GM21737 (cell line): ENCODE measurements at regions not wholly inside any gene's neighbourhood (a gene's known extent, or its start where the extent isn't known, plus 50 kb on each side); places are given as distances from the start of the nearest gene placed in this dataset.

Experiments
- ATAC-seq: cut with Tn5 transposase; IDR thresholded peaks from one replicate; pipeline ENCODE4 v1.9.1; 2021; ENCODE audit warnings: mild to moderate bottlenecking, moderate library complexity; ENCODE audit not compliant: unreplicated experiment

DNA sequence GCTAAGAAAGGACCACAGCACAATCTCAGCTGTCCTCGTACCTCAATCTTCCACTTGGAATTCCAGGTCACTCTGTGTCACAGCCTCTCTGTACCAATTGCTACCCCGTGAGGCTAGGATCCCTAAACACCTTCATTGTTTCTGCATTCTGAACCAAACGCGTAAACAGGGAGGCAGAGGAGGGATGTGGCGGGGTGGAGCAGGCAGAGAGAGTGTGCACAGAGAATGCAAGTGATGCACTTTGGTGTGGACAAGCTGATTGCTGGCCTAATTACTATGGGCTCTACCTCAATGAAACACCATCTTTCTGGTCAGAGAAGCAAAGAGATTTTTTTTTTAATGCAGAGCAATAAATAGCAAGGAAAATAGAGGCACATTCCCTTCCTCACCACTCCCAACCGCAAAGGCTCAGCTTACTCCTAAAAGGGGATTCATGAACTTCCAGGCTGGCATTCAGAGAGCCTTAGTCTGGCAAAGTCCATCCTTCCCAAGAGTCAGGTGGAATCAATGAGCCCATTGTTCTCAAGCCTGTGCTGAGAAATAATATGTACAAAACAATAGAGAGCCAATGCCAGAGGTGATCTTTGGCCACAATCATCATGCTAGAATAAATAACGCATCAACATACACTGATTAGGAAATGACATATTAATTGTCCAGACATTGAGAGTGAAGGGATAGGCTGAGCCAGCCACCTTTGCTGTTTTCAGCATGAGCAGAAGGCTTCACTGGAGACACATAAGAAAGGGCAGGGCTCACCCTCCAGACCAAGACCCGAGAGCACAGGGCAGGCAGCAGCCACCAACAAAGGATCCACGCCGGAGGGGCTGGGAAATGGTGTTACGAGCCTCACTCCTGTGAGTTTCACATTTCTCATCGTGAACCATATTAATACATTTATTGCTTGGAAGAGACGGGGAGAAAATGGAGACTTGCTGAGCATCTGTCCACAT lies 278.8 kb downstream of the ENC1 start:
- no peak for ATAC-seq

DNA sequence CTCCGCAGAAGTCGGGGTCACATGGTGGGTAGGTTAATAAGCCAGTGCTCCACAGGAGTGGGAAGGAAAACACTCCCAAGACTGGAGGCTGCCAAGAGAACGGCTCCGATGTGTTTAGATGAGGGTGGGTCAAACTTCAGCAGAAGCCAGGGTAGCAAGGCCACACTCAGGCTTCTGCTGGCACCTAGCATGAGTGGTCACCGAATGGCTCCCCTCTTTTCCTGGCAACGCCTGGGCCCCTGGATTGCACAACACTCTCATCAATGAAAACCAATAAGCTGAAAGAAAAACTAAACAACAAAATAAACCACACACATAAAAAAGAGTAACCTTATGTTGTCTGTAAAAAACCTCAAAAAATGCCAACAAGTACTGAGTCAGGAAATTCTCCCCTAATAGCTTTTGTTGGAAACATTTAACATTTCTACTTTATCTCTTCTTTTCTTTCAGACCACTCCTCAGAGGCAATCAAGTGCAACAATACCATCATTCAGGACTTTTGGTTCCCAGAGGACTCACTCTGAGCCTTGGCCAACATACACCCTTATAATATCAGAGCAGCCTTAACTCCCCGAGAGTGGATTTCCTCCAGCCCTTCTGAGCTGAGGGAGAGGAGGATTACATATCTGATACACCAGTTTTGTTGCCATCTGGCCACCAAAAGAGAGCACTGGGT lies 279.9 kb downstream of the ENC1 start:
- ATAC-seq = no peak

DNA sequence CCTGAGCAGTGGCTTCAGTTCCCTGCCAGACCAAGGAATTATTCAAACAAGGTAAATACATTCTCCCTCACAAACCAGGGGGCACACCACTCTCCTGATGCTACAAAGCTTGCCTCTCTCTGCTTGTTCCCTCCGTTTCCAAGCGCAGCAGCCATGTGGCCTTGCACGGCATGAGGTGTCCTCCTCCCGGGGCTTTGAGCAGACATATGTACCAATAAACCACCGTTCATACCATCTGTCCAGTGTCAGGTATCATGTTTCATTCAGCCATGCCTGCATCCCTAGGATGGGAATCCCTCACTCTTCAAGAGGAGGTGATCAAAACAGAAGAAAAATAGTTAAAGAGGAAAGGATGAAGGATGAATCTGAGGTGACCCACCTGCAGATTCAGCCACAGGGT lies 282.7 kb downstream of the ENC1 start:
- ATAC-seq = no peak

DNA sequence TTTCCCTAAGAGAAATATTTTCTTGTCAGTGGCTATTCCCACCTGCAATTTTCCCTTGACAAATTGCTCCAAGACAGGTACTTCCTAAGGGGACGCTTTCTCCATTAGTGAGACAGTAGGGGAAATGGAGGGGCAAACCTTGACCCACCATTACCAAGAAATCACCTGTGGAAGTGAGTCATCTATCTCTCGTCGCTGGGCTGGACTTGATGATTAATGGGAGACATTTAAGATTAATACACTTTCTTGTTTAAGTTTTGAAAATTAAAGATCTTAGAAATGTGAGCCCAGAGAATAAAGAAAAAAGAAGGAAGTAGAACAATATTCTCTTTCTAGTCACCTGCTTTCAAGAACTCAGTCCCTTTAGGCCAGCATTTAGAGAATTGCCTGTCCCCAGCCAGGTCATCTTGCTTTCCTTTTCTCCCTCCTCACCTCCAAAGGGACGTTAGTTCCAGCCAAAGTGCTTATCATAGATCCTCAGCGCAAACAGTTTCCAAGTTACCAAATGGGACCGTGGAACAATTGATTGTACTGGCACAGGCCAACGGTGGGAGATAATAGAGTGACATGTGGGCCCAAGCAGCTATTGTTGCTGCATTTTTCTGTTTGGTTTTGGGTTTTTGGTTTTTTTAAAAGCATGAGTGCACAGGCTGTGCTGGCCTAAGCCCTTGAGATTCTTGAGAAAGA lies 284.4 kb downstream of the ENC1 start:
- ATAC-seq = no peak

DNA sequence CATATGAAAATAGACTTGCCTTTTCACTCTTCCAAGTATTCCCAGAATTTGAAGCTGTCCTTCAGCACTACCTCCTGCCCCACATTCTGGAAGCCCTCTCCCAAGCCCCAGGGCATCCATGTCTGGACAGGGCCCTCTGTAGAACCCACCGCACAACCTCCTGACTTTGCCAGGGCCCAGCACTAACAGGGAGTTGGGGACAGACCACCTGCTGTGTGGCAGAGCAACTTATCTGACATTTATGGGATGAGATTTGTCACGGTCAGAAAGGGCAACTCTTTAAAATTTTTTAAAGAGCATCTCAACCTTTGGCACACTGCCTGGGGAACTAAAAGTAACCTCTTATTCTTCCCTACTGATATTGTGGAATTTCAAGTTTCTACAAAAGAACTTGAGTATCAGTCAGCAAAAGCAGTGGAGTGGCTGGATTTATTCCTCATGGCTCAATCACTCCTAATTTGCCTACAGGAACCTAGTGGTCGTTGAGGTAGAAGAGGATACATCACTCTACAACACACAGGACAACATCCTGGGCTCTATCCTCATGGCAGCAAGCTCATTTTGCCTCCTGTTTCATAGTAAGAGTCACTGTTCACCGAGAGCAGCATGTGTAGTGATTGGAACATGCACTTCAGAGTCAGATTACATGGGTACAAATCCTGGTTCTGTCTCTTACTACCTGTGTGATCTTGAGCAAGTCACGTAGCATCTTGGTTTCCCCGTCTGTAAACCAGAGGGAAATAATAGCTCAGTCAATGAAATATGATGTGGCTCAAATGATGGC lies 285.3 kb downstream of the ENC1 start:
- ATAC-seq = no peak

DNA sequence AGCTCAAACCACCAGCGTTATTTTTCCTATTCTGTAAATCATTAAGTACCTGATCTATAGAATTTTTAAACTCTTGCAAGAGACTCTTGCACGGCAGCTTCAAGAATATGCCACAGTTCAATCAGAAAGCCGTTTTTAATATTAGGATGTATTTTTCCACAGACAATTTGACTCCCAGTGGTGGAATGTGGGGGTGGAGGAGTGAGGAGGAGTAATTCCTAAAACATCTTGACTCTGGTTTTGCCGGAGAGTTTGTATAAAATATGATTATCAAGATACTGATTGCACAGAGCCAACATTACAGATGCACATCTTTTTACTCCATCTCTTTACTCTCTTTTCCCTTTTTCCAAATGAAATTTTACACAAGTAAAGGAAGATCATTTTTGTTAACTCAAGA lies 288.3 kb downstream of the ENC1 start:
- no peak for ATAC-seq

DNA sequence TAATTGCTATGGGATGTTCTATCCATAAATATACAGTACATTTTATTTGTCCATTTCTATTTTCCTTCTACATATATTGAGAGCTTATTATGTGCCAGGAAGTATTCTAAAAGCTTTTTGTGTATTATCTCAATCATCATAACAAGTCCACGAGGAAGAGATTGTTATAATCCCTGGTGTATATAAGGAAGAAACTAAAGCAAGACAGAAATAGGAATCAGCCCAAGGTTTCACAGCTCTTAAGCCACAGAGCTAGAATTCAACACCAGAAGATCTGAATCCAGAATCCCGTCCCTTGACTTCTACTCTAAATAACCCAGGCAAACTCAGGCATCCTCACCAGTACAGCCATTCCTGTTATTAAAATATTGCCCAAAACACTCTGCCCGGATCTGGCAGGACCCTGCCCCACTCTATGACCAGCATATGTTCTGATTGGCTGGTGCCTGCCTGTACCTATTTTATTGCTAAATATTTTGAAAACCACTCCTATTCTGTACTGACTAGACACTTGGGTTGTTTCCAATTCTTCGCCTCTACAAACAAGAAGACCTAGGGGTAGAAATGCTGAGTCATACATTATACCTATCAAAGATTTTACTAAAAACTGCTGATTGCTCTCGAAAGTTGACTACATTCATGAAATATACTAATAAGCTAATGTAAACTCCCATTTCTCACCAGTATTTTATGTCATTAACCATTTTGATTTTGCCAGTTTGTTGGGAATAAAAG lies 297.4 kb downstream of the ENC1 start:
- no peak for ATAC-seq

DNA sequence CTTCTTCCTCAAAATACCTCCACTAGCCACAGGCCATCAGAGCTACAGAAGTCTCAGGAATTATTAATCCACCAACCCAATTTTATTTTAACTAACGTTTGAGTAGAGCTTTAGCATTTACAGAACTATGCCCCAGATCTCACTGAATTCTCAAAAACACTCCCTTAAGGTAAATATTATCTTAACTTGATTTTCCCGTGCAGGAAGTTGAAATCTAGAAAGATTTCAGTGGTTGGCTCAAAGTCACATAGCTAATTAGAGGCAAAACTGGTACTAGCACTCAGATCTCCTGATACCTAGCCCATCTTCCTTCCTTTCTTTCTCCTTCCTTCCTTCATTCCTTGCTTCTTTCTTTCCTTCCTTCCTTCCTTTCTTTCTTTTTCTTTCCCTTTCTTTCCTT lies 298.3 kb downstream of the ENC1 start:
- ATAC-seq = no peak

DNA sequence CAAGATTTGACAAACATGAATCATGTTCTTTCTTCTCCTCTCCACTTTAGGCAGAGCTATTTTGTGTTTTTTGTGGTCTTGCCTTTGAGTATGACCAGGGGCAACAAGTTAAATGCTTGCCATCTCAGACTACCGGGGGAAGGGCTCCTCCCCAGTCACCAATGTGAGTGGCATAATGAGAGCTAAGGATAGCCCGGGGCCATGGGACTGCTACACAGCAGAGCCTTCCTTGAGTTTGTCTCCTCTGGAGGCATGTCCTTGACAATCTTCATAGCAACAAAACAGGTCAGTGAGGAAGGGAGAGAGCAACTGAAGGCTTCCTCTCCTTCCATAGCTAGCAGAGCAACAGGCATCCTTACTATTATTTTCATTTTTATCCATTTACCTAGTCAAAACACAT lies 299.3 kb downstream of the ENC1 start:
- ATAC-seq = no peak

DNA sequence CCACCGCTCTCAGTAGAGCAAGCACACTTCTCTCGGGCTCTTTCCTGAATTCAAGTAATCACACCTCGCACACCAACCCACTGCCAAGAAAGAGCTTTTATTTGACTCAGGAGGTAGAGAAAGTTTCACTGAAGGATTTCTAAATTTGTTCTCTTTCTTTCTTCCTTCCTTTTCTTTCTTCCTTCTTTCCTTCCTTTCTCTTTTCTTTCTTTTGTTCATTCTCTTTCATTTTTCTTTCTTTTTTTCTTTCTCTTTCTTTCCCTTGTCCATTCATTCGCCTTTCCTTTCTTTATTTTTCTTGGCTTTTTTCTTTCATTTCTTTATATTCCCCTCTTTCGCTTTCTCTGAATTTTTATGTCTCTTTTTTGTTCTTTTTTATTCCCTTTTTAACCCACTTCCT lies 300.1 kb downstream of the ENC1 start:
- no peak for ATAC-seq

DNA sequence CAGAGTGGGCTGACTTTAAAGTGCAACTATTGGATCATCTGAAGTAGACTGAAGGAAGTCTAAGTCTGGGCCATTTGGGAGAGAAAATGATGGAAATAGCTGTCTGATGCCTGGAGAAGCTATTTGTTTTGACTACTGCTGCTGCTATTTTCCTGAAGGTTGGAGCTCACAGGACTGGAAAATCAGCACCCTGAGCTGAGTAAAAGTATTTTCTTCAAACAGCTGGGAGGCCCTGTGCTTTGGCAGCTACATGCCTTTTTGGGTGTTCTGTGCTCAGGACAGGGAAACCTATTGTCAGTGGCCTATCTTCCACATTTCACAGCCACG lies 302.6 kb downstream of the ENC1 start:
- ATAC-seq = no peak

DNA sequence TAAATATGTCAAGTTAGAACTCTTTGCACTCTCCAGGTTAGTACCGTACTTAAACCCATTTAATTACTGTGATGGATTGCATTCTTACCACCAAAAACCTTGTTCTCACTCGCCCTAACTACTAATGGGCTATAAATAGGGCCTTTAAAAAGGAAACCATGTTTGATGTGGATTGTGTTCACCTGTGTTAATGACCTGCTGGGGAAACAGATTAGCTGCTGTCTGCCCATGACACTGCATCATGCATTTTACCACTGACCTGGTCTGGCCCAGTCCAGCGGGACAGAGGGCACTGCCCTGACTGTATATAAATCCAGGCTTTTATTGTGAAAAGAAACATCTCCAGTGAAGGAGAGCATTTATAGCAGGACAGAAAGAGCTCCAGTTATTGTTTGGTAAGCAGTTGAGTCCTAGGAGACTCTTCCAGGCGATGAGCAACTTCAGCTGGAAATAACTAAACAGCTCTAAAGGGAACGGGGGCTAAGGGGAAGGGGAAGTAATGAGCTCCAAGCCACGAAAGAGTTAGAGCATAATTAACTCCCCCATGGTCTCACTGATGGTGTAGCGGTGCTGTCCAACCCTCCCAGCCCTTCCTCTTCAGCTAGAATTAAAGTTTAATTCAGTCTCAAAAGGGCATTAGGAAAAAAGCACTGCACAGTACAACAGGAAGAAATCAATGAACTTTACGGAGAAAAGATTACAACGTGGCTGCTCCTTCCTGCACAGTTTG lies 303.1 kb downstream of the ENC1 start:
- no peak for ATAC-seq

DNA sequence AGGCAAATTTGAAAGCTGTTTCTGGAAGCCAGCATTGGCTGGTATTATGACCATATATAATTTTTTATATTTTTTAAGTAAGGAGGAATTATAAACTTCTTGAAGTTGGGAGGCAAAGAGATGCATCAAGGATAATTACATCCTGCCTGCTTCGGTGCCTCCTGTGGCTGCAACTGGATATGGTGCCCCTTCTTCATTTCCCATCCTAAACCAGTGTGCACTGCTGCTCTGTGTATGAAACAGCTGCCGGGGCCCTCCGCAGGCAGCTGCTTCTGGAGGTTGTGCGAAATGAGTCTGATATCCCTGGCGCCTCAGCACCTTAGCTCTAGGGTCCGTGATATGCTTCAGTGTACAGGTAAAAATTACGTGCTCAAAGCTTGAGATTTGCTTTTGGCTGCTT lies 304.2 kb downstream of the ENC1 start:
- ATAC-seq = no peak

DNA sequence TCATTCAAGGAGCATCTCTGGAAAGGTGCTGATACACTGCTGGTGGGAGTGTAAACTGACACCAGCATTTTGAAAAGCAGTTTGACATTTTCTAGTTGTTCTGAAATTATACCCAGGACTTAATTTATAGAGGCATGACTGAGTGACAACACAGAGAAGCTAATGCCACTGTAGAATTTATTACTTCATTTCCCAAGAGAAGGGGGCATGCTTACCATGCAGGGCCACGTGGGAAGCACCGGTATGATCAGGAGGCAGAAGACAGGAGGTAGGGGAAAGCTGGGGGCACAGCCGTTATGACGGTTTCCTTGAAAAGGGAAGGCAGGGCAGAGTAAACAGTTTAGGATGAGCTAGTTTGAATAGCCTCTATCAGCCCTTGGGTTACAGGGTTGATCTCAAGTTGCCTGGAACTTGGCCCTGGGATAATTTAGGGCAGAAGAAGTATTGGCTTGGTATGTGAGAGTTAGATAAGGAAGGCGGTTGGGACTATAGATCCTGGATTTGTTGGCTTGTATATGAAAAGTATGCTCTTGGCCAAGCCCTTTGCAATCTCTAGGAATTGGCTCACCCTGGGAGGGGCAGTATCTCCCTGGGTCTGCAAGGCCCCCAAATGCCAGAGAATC lies 305.7 kb downstream of the ENC1 start:
- ATAC-seq = no peak

DNA sequence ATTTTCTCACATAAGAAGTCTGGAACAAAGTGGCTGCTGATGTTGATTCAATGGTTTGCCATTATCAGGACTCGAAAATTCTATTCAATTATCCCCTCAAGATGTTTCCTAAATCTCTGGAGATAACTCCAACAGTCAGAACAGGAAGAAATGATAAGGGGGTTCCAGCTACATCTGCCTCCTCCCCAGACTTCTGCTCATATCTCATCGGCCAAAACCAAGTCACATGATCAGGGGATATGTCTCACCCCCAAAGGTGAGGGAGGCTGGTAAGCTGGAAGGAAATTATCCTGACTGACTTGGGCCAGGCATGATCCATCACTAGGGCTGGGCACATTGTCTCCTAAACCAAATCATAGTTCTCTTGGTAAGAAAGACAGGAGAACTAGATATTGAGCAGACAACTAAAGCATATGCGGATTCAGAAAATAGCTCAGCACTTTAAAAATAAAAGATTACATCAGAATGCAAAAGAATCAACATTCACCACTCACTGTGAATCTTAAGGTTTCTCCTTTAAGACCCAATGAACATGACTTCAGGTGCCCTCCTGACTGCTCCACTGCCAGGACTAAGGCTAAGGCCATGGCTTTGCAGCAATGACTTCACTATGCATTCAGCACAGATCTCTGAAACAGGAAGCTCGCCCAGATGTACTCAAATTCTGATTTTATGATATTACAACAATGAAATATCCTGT lies 306.3 kb downstream of the ENC1 start:
- ATAC-seq = no peak

DNA sequence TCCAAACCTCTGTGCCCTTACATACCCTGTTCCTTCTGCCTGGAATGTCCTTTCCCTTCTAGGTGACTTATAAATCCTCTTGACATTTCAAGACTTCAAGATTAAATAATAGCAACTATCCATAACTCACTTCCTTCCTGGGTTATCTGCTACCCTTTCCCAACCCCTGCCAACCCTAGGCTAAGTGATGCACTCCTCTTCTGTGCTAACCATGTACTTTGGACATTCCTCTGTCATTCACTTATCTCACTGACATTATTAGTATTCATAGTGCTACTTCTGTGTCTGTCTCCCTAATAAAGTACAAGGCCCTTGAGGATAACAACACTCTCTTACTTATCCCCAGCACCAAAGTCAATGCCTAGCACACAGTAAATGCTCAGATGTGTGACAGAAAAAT lies 307.1 kb downstream of the ENC1 start:
- no peak for ATAC-seq

DNA sequence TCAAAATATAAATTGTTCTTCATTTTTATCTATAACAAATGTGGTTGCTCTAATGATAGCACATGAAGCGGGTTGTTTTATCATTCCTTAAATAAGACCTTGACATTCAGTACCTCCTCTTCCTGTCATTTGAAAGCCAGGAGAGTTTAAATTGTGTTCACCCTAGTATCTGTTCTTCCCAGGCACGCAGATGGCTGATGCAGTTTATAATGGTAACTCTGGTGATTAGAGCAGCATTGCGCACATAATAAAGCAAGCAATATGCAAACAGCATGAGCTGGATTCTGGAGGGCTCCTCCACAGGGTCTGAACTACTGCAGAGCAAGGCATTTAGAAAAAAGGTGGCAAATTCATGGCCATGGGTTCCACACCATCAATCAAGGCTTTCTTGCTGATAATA lies 307.8 kb downstream of the ENC1 start:
- no peak for ATAC-seq

DNA sequence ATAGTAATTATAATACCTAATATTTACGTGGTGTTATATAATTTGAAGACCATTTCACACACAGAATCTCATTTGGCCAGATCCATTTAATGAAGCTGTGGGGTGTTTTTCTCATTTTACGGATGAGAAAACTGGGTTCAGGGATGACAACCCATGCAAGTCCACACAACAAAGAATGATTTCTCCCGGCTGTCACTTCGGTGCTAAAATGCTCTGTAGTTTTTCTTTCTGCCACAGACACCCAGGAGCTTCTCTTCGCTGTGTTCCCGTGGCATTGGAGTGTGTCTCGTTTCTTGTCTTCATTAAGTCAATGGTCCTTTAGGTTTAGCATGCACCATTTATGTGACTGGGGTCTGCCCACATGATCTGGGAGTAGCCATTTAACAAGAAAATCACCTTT lies 308.5 kb downstream of the ENC1 start:
- no peak for ATAC-seq

DNA sequence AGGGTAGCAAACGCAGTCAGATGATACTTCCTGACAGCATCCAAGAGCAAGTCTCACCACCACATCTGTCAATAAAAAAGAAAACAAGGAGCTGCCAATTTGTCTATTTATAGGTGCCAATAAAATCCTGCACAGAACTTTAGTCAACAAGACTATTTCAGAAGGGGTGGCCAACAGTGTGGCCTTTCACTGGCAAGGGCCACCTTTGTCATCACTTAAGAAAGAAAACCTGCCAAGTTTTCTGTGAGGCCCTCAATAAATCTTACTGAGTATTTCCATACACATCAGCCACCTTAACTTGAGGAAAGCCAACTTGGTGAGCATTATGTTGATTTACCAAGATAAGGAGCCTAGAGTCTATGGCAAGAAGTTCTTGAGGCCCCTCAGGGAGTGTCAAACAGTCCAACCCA lies 312.3 kb downstream of the ENC1 start:
- ATAC-seq = no peak
